NCI-H510A treated with DMSO at 0.1 percent for 48 hours (cell line): ENCODE measurements at regions not wholly inside any gene's neighbourhood (a gene's known extent, or its start where the extent isn't known, plus 50 kb on each side); places are given as distances from the start of the nearest gene placed in this dataset.

Experiments used
- DNase-seq: peaks from one replicate; lab custom pipeline; 2025; lab: John Stamatoyannopoulos, UW

DNA sequence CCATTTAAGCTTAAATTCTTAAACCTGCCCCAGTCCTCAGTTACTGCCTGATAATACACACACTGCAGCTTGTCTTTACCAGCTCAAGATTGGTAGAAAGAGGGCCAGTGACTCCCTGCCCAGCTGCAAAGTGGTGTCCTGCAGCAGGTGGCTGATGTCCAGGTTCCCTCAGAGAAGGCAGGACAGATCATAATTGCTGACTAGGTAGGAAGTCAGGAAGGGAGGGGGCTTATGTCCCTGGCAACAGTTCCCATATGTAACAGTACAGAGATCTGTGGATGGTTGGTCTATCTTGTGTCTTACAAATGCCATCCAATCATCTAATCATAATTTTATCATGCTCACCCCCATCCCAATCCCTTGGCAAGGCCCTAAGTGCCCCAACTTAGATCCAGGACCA, 492.1 kb upstream of the PPP2R3A start:
- DNase-seq: no peak

DNA sequence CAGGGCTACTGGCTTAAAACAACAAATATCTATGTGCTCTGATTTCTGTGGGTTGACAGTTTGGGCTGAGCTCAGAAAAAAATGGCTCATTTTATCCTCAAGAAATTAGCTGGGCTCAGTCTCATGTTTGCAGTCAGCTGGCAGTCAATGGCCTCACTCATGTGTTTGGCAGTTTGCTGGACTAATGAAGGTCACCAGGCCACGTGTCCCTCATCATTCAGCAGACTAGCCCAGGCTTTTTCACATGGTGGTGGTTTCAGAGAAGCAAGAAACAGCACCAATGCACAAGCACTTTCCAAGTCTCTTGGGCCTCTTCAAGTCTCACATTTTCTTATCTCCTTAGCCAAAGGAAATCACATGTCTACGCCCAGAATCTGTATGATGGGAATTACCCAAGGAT, 478.3 kb upstream of the PPP2R3A start:
- no peak for DNase-seq

GRCh38 chr3:135490219-135490915, 475.2 kb upstream of the PPP2R3A start:
- no peak for DNase-seq

DNA sequence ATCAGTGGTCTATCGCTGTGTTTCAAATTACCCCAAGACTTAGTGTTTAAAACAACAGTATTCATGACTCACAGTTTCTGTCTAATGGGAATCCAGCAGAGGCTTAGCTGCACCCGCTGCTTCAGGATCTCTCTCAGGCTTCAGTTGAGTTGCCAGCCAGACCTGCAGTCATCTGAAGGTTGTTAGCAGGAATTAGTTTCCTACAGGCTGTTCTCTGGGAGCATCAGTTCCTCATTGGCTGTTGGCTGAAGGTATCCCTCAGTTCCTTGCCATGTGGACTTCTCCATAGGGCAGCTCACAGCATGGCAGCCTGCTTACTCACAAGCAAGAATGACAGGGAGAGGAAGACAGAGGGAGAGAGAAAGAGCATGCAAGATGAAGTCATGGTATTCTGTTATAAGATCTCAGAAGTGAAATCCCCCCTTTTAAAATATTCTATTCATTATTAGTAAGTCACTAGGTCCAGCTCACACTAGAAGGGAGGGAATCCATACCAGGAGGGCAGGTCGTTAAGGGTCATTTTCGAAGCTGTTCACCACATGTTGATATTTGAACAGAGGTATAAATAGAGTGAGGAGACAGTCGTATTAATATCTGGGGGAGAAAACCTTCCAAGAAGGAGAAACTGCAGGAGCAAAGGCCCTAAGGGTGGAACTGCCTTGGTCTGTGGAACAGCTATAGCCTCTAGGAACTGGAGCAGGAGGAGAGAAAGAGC, 473.9 kb upstream of the PPP2R3A start:
- DNase-seq: no peak

DNA sequence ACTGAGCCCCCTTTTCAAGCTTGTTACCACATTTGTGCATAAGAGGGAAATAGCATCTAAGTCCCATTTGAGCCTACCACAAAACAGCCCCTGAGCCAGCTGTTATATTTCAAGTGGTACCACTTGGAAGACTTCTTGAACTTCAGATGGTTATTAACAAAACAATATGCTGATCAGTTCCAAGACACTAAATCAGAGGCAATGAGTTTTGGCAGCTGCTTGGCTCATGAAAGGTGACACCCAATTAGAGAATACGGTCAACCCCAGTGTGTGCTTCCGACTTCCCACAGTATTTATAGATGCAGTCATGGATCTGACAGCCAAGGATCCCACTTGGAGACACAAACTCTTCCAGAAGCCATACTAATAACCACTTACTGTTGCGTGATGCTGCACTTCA, 469.6 kb upstream of the PPP2R3A start:
- DNase-seq: peak; percentile 40

GRCh38 chr3:135497979-135498378, 467.5 kb upstream of the PPP2R3A start:
- no peak for DNase-seq

DNA sequence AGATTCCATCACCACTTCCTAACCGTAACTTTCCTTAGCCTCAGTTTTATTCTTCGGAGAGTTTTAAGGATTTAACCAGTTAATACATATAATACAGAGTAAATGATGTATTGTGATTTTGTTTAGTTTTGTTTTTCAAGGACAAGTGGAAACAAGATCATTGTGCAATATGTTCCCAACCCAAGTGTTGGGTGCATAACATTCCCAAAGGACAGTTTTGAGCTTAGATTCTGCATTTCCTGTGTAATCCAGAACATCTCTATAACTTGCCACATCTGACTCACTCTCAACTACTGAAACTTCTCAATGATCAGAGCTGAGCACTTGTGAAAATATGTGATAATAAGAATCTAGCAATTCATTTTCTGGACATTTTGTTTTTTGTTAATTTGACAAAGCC, 466.1 kb upstream of the PPP2R3A start:
- DNase-seq: no peak

DNA sequence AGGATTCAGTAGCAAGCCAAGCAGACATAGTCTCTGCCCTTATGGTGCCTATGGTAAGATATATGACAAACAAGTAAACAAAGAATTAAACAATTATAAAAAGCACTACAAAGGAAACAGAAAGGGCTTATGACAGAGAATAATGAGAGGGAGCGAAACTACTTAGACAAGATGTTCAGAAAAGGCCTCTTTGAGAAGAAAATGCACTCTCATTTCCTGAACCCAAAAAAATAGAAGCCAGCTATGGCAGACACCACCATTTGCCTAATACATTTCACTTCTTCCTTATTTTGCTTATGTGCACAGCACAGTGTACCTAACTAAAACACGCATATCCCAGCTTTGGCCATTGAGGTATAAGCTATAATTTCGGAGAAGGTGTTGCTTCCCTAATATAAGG, 465.5 kb upstream of the PPP2R3A start:
- DNase-seq: no peak

GRCh38 chr3:135503065-135503759, 462.3 kb upstream of the PPP2R3A start:
- no peak for DNase-seq

- DNase-seq: peak; percentile 21
Measured at GRCh38 chr3:135503760-135504686, 461.5 kb upstream of the PPP2R3A start.

- DNase-seq: no peak
Measured at GRCh38 chr3:135513106-135514059, 452.1 kb upstream of the PPP2R3A start.

- no peak for DNase-seq
Measured at GRCh38 chr3:135514060-135514448, 451.5 kb upstream of the PPP2R3A start.

- no peak for DNase-seq
Measured at GRCh38 chr3:135516143-135516542, 449.4 kb upstream of the PPP2R3A start.

DNA sequence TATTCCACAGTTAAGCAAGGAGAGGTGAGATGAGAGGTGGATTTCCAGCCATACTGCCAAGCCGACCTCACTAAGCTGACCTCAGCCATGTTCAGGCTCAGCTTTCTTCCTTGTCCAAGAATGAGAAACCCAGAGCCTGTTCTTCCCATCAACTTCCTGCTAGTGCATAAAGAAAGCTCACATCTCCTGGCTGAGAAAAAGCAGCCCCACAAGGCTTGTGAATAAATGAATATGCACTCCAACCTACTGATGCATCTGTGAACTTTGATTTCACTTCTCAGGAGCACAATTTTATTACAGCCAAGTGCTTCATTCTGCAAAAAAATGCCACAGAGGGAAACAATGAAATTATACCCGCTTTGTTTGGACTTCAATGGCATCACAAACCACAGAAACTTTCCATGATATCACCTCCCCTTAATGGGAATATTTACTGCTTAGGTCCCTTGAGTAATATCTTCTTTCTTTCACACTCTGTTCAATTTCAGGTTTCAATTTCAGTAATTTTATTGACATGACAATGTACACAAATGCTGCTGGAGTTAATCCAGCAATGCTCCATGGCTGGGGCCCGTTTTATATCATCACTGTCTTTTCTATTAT, 437.0 kb upstream of the PPP2R3A start:
- DNase-seq: no peak

DNA sequence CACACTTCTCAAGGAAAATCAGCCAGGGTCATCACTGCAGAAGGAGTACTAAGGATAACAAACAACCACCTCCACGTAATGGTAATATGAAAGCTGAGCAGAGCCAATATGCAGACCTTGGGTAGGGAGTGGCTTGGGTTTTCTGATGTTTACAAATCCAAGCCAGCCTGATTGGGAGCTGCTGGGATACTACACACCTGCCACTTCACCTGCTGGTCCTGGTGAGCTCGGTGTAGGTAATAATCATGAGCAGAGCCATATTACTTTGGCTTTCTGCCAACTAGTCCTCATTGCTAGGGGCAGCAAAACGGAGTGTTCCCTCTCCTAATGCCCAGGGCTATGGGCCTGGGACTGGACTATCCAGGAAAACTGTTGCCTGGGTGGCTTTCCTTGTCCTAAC, 433.5 kb upstream of the PPP2R3A start:
- peak; percentile 82 for DNase-seq

DNA sequence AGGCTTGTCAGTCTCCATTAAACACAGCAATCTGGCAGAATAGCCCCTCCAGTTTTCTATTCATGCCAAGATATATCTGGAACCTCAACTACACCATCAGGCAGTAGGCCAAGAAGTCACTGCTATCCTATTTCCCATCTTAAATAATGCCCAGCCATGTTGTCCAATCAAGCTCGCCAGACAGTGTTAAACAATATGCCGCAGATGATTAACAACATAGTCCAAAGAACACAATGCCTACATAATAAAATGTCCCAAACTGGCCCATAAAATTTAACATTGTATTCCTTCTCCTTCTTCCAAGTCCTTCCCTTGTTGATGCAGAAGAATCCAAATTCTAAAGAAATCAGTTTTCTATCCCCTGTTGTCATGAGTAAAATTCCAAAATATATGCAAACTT, 427.4 kb upstream of the PPP2R3A start:
- DNase-seq: no peak

DNA sequence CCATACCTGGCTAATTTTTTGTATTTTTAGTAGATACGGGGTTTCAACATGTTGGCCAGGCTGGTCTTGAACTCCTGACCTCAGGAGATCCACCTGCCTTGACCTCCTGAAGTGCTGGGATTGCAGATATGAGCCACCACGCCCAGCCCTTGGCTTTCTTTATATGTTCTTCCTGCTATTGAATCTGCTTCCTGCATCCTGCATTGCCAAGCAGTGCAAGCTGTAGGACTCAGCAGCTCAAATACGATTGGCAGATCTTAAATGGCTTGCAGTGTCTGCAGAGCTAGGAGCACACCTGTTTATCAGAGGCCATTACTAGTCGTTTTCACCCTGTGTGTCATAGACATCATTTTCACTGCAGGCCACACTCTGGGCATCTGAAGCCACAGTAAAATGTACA, 426.2 kb upstream of the PPP2R3A start:
- DNase-seq: no peak

DNA sequence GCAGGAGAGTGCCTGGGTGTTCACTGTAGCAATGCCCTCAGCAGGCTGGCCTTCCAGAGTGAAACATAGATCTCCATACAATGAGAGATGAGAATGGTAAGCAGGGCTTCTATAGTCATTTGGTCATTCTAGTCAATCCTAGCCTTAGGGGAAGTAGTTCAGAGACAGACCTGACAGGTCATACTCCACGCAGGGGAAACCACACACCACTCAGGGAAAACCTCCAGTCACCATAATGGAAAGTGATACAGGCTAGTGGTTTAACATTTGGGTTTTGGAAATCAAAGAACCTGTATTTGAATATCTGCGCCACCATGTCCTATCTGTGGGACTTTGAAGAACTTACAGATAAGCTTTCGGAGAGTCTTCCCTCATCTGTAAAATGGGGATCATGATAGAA, 425.7 kb upstream of the PPP2R3A start:
- no peak for DNase-seq

GRCh38 chr3:135549928-135550494, 415.5 kb upstream of the PPP2R3A start:
- DNase-seq: no peak

GRCh38 chr3:135556174-135556573, 409.4 kb upstream of the PPP2R3A start:
- no peak for DNase-seq
